Activated T-cell treated with anti-CD3 and anti-CD28 coated beads, Interleukin-2, amount 50 U/mL, for 72 hours (primary cell): ENCODE measurements at regions not wholly inside any gene's neighbourhood (a gene's known extent, or its start where the extent isn't known, plus 50 kb on each side); places are given as distances from the start of the nearest gene placed in this dataset.

ENCODE experiments used
- ATAC-seq, 2 donors: fragments of 150-1000 bp; cut with Tn5 transposase; replicated peaks in 1 of 2; 2 replicates each; pipeline ENCODE4 v1.10.0; 2021; ENCODE audit warnings: moderate library complexity in 2 of 2, mild to moderate bottlenecking in 1 of 2
- DNase-seq, 2 donors: peaks; one replicate each; pipeline ENCODE4 v3.0.0; 2021 to 2022; ENCODE audit warnings: mixed read lengths in 1 of 2
- H3K27ac Mint-ChIP-seq: one replicate; pipeline ENCODE4 v1.8.0; 2022; ENCODE audit warnings: mild to moderate bottlenecking, moderate library complexity, mixed read lengths
- H3K27me3 Mint-ChIP-seq: one replicate; pipeline ENCODE4 v1.8.0; 2022; ENCODE audit warnings: low read depth, mixed read lengths
- H3K36me3 Mint-ChIP-seq, 2 donors: one replicate each; pipeline ENCODE4 v1.8.0; 2022; ENCODE audit warnings: mixed read lengths in 2 of 2, mild to moderate bottlenecking in 1 of 2; ENCODE audit not compliant: insufficient read depth in 2 of 2
- H3K4me1 Mint-ChIP-seq: one replicate; pipeline ENCODE4 v1.8.0; 2022; ENCODE audit warnings: low read depth, mixed read lengths
- H3K4me3 Mint-ChIP-seq, 2 donors: one replicate each; pipeline ENCODE4 v1.8.0; 2022; ENCODE audit warnings: mild to moderate bottlenecking in 2 of 2, mixed read lengths in 2 of 2, moderate library complexity in 2 of 2
- H3K9me3 Mint-ChIP-seq, 2 donors: one replicate each; pipeline ENCODE4 v1.8.0; 2022; ENCODE audit warnings: mixed read lengths in 2 of 2

- H3K4me1 Mint-ChIP-seq = no peaks in the 10 kb centered on the region
- no peak for ATAC-seq
- no peak for DNase-seq
- no peaks in the 10 kb centered on the region for H3K36me3 Mint-ChIP-seq
- H3K9me3 Mint-ChIP-seq = peaks cover 9 to 15% of the 10 kb centered on the region in 2 donors
- H3K27ac Mint-ChIP-seq = no peak overlapping the region
- no peaks in the 10 kb centered on the region for H3K27me3 Mint-ChIP-seq
- no peak overlapping the region for H3K4me3 Mint-ChIP-seq
These were observed 686.5 kb upstream of the CDH2 start for GRCh38 chr18:28863396-28863795.

GRCh38 chr18:28858248-28858647 lies 681.3 kb upstream of the CDH2 start:
- no peak overlapping the region for H3K27ac Mint-ChIP-seq
- H3K9me3 Mint-ChIP-seq = peaks cover 2 to 9% of the 10 kb centered on the region in 2 donors
- no peaks in the 10 kb centered on the region for H3K4me1 Mint-ChIP-seq
- ATAC-seq (no peak), DNase-seq (no peak)
- no peaks in the 10 kb centered on the region for H3K27me3 Mint-ChIP-seq
- H3K4me3 Mint-ChIP-seq = no peak overlapping the region
- no peaks in the 10 kb centered on the region for H3K36me3 Mint-ChIP-seq

GRCh38 chr18:28855989-28856388 lies 679.1 kb upstream of the CDH2 start:
- H3K4me1 Mint-ChIP-seq = no peaks in the 10 kb centered on the region
- H3K27me3 Mint-ChIP-seq = no peaks in the 10 kb centered on the region
- no peak overlapping the region for H3K27ac Mint-ChIP-seq
- no peak overlapping the region for H3K4me3 Mint-ChIP-seq
- H3K9me3 Mint-ChIP-seq = peaks cover 1 to 5% of the 10 kb centered on the region in 2 donors
- no peaks in the 10 kb centered on the region for H3K36me3 Mint-ChIP-seq
- ATAC-seq (no peak), DNase-seq (no peak)

- H3K4me1 Mint-ChIP-seq = no peaks in the 10 kb centered on the region
- DNase-seq (no peak), ATAC-seq (no peak)
- no peaks in the 10 kb centered on the region for H3K27me3 Mint-ChIP-seq
- H3K27ac Mint-ChIP-seq = no peak overlapping the region
- H3K4me3 Mint-ChIP-seq = no peak overlapping the region
- H3K9me3 Mint-ChIP-seq = peaks cover 1 to 5% of the 10 kb centered on the region in 2 donors
- no peaks in the 10 kb centered on the region for H3K36me3 Mint-ChIP-seq
These were observed 678.6 kb upstream of the CDH2 start for GRCh38 chr18:28855524-28855923.

- no peak for DNase-seq
- H3K4me3 Mint-ChIP-seq = no peak overlapping the region
- H3K27me3 Mint-ChIP-seq = no peaks in the 10 kb centered on the region
- H3K27ac Mint-ChIP-seq = no peak overlapping the region
- peaks cover 1 to 9% of the 10 kb centered on the region in 2 donors for H3K9me3 Mint-ChIP-seq
- no peaks in the 10 kb centered on the region for H3K4me1 Mint-ChIP-seq
- peaks cover 0 to 3% of the 10 kb centered on the region in 2 donors for H3K36me3 Mint-ChIP-seq
- ATAC-seq = no peak
These were observed 678.0 kb upstream of the CDH2 start for GRCh38 chr18:28854964-28855363.

- peaks cover 5 to 26% of the 10 kb centered on the region in 2 donors for H3K9me3 Mint-ChIP-seq
- no peak for ATAC-seq
- DNase-seq = no peak
- H3K4me3 Mint-ChIP-seq = no peak overlapping the region
- H3K27ac Mint-ChIP-seq = no peak overlapping the region
- H3K36me3 Mint-ChIP-seq = peaks cover 0 to 7% of the 10 kb centered on the region in 2 donors
- H3K27me3 Mint-ChIP-seq = no peaks in the 10 kb centered on the region
- no peaks in the 10 kb centered on the region for H3K4me1 Mint-ChIP-seq
These were observed 670.0 kb upstream of the CDH2 start for GRCh38 chr18:28846958-28847357.

- ATAC-seq = no peak
- H3K9me3 Mint-ChIP-seq = peaks cover 4 to 10% of the 10 kb centered on the region in 2 donors
- H3K4me3 Mint-ChIP-seq = no peak overlapping the region
- DNase-seq = no peak
- H3K4me1 Mint-ChIP-seq = no peaks in the 10 kb centered on the region
- no peak overlapping the region for H3K27ac Mint-ChIP-seq
- H3K36me3 Mint-ChIP-seq = peaks cover 2% of the 10 kb centered on the region in 2 donors
- no peaks in the 10 kb centered on the region for H3K27me3 Mint-ChIP-seq
These were observed 660.2 kb upstream of the CDH2 start for GRCh38 chr18:28837100-28837499.

- peaks cover 2% of the 10 kb centered on the region in 2 donors for H3K36me3 Mint-ChIP-seq
- H3K27me3 Mint-ChIP-seq = no peaks in the 10 kb centered on the region
- no peaks in the 10 kb centered on the region for H3K4me1 Mint-ChIP-seq
- peaks cover 7 to 10% of the 10 kb centered on the region in 2 donors for H3K9me3 Mint-ChIP-seq
- no peak overlapping the region for H3K27ac Mint-ChIP-seq
- ATAC-seq (no peak), DNase-seq (no peak)
- no peak overlapping the region for H3K4me3 Mint-ChIP-seq
These were observed 658.0 kb upstream of the CDH2 start for GRCh38 chr18:28834889-28835288.

GRCh38 chr18:28831908-28832307 lies 655.0 kb upstream of the CDH2 start:
- no peak overlapping the region for H3K4me3 Mint-ChIP-seq
- no peaks in the 10 kb centered on the region for H3K27me3 Mint-ChIP-seq
- peaks cover 0 to 2% of the 10 kb centered on the region in 2 donors for H3K36me3 Mint-ChIP-seq
- H3K9me3 Mint-ChIP-seq = peaks cover 2 to 7% of the 10 kb centered on the region in 2 donors
- ATAC-seq (no peak), DNase-seq (no peak)
- no peaks in the 10 kb centered on the region for H3K4me1 Mint-ChIP-seq
- H3K27ac Mint-ChIP-seq = no peak overlapping the region

- Mint-ChIP-seq H3K4me3 (no peak overlapping the region), H3K9me3 (peaks cover 3 to 6% of the 10 kb centered on the region in 2 donors), H3K4me1 (no peaks in the 10 kb centered on the region), H3K27me3 (no peaks in the 10 kb centered on the region), H3K36me3 (no peaks in the 10 kb centered on the region), H3K27ac (no peak overlapping the region)
- ATAC-seq = no peak
- no peak for DNase-seq
These were observed 654.5 kb upstream of the CDH2 start for GRCh38 chr18:28831476-28831875.

GRCh38 chr18:28826107-28826506 lies 649.2 kb upstream of the CDH2 start:
- no peak for DNase-seq
- Mint-ChIP-seq H3K27me3 (no peaks in the 10 kb centered on the region), H3K27ac (no peak overlapping the region), H3K4me3 (no peak overlapping the region), H3K36me3 (peaks cover 0 to 2% of the 10 kb centered on the region in 2 donors), H3K9me3 (peaks cover 9 to 10% of the 10 kb centered on the region in 2 donors), H3K4me1 (no peaks in the 10 kb centered on the region)
- no peak for ATAC-seq

- ATAC-seq (no peak), DNase-seq (no peak)
- H3K4me1 Mint-ChIP-seq = no peaks in the 10 kb centered on the region
- H3K27ac Mint-ChIP-seq = no peak overlapping the region
- H3K27me3 Mint-ChIP-seq = no peaks in the 10 kb centered on the region
- H3K4me3 Mint-ChIP-seq = no peak overlapping the region
- H3K36me3 Mint-ChIP-seq = peaks cover 0 to 2% of the 10 kb centered on the region in 2 donors
- H3K9me3 Mint-ChIP-seq = peaks cover 6 to 12% of the 10 kb centered on the region in 2 donors
These were observed 647.2 kb upstream of the CDH2 start for GRCh38 chr18:28824183-28824574.

- Mint-ChIP-seq H3K27me3 (no peaks in the 10 kb centered on the region), H3K9me3 (peaks cover 6 to 10% of the 10 kb centered on the region in 2 donors), H3K4me3 (no peak overlapping the region), H3K36me3 (peaks cover 0 to 2% of the 10 kb centered on the region in 2 donors), H3K27ac (no peak overlapping the region), H3K4me1 (no peaks in the 10 kb centered on the region)
- ATAC-seq (no peak), DNase-seq (no peak)
These were observed 646.7 kb upstream of the CDH2 start for GRCh38 chr18:28823506-28824182.

- no peak overlapping the region for H3K27ac Mint-ChIP-seq
- H3K9me3 Mint-ChIP-seq = peaks cover 8 to 11% of the 10 kb centered on the region in 2 donors
- no peak for DNase-seq
- peaks cover 0 to 2% of the 10 kb centered on the region in 2 donors for H3K36me3 Mint-ChIP-seq
- H3K4me1 Mint-ChIP-seq = no peaks in the 10 kb centered on the region
- no peaks in the 10 kb centered on the region for H3K27me3 Mint-ChIP-seq
- ATAC-seq = no peak
- no peak overlapping the region for H3K4me3 Mint-ChIP-seq
These were observed 643.4 kb upstream of the CDH2 start for GRCh38 chr18:28820353-28820752.
